Effector memory CD4-positive, alpha-beta T cell (primary cell): ENCODE measurements at regions not wholly inside any gene's neighbourhood (a gene's known extent, or its start where the extent isn't known, plus 50 kb on each side); places are given as distances from the start of the nearest gene placed in this dataset.
A peak's percentile ranks its signal among the peaks of the same experiment; 100 is the strongest.

Experiments
- DNase-seq, 3 donors: peaks; one replicate each; pipeline ENCODE4 v3.0.0-alpha.2; 2020
- H3K27ac ChIP-seq: 2 replicates; pipeline ENCODE4 v1.7.0; 2013; ENCODE audit warnings: mild to moderate bottlenecking, low read length, moderate library complexity; ENCODE audit not compliant: insufficient read depth, poor library complexity, severe bottlenecking
- H3K27me3 ChIP-seq: replicated peaks from 2 replicates; pipeline ENCODE4 v1.7.0; 2013; ENCODE audit warnings: mild to moderate bottlenecking, low read length; ENCODE audit not compliant: insufficient read depth, control insufficient read depth, poor library complexity, severe bottlenecking
- H3K36me3 ChIP-seq: 2 replicates; pipeline ENCODE4 v1.7.0; 2013; ENCODE audit warnings: mild to moderate bottlenecking, low read length, moderate library complexity; ENCODE audit not compliant: control insufficient read depth, insufficient read depth
- H3K4me1 ChIP-seq: 2 replicates; pipeline ENCODE4 v1.7.0; 2013; ENCODE audit warnings: low read length, mild to moderate bottlenecking; ENCODE audit not compliant: control insufficient read depth, insufficient read depth, poor library complexity, severe bottlenecking
- H3K4me3 ChIP-seq: 2 replicates; pipeline ENCODE4 v1.7.0; 2013; ENCODE audit warnings: low read length, low read depth, mild to moderate bottlenecking; ENCODE audit not compliant: insufficient read depth, poor library complexity, severe bottlenecking
- H3K9me3 ChIP-seq: 2 replicates; pipeline ENCODE4 v1.7.0; 2013; ENCODE audit warnings: mild to moderate bottlenecking, low read length, moderate library complexity; ENCODE audit not compliant: control insufficient read depth

DNA sequence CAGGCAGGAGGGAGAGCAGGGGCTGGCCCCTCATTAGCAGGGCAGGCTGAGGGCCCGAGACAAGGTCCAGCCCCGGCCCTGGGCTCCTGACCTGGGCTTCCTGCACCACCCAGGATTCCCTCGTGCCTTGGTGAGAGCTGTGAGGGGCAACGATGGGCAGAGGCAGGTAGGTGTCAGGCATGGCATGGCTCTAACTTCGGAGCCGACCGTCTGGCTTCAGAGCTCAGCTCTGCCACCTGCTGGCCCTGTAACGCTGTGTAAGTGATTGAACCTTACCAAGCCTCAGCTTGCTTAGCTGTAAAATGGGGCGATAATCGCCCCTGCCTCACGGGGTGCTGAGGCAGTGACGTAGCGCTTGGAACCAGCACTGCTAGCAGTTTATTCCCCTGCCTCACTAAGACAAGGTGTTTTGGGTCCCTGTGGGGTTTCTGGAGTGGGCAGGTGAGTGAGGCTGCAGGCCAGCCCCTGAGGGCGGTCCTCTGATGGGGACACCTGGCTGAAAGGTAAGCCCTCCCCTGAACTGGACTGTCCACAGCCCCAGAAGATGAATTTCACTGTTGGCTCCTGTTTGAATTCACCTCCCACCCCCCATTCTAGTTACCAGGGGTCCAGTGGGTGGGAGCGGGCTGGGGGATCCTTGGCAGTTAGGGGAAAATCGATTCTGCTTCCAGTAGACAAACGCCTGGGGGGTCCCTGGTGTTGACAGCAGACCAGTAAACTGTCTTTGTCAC, 184.8 kb upstream of the GSE1 start:
- H3K36me3 ChIP-seq, result no peaks in the 10 kb centered on the region
- H3K4me3 ChIP-seq, result no peak overlapping the region
- H3K9me3 ChIP-seq, result no peaks in the 10 kb centered on the region
- no peaks in the 10 kb centered on the region for H3K27me3 ChIP-seq
- DNase-seq, result peak in 2 of 3 donors; percentile 11 to 18
- no peaks in the 10 kb centered on the region for H3K4me1 ChIP-seq
- H3K27ac ChIP-seq, result no peak overlapping the region

DNA sequence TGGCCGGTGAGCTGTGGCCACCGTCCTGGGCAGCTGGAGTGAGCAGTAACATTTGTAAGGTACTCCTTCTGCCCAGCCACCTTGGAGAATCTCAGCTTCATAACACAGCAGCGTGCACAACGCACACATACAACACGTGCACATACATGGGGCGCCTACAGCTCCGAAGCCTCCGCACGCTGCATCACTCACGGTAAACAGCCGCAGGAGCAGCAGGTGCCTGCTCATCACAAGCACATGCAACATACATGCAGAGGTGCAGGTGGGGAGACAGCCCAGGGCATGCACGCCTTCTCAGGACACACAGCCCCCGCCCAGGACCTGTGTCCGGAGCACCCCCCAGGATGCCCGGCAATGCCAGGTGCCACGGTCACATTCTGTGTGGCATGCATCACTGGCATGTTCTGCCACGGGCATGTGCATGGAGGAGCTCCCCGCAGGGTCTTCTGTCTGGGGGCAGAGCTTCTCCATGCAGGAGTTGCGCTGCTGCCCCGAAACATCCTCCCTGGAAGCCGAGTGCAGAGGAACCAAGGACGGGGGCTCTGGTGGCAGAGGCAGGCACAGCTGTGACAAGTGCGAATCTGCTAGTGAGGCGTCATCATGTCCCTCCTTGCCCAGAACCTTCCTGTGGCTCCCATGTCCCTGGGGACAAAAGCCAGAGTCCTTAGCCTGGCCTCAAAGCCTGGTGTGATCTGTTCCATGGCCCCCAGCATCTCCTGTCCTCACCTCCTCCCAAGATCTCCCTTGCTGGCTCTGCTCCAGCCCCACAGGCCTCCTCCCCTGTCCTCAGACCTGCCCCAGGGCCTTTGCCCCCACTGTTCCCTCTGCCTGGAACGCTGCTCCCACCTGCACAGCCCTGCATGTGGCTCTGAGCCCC, 184.0 kb upstream of the GSE1 start:
- H3K4me1 ChIP-seq, result no peaks in the 10 kb centered on the region
- DNase-seq, result no peak
- no peaks in the 10 kb centered on the region for H3K9me3 ChIP-seq
- no peaks in the 10 kb centered on the region for H3K36me3 ChIP-seq
- no peak overlapping the region for H3K27ac ChIP-seq
- no peak overlapping the region for H3K4me3 ChIP-seq
- H3K27me3 ChIP-seq, result no peaks in the 10 kb centered on the region

DNA sequence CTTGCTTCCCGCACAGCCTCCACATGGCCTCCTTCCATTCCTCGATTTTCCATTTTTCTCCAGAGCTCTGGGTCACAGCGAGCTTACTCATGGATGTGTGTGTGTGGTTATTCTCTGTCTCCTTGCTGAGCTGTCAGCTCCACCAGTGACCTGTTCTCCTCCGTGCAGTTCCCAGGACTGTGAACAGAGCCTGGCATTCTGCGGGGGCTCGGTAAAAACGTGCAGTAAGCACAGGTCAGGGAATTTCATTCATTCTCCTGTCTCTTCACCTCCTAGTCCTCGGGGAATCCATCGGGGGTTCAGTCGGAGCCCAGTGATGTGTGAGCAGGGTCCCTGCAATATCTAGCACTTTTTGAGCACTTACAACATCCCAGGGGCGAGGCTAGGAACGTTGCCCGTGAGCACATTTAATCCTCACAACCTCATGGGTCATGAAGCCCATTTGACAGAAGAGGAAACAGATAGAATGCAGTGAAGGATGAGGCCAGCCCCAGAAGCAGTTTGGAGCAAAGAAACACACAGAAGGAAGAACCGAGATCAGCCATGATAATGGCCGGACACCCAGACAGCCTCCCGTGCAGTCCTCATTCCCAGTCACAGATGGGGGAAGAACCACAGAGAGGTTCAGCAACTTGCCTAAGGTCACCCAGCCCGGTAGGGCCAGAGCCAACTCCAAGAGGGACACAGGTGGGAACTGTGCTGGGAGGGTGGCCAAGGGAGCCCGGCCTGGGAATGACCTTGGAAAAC, 183.2 kb upstream of the GSE1 start:
- DNase-seq, result no peak
- no peaks in the 10 kb centered on the region for H3K36me3 ChIP-seq
- H3K27me3 ChIP-seq, result no peaks in the 10 kb centered on the region
- no peak overlapping the region for H3K4me3 ChIP-seq
- no peak overlapping the region for H3K27ac ChIP-seq
- H3K9me3 ChIP-seq, result no peaks in the 10 kb centered on the region
- H3K4me1 ChIP-seq, result no peaks in the 10 kb centered on the region

DNA sequence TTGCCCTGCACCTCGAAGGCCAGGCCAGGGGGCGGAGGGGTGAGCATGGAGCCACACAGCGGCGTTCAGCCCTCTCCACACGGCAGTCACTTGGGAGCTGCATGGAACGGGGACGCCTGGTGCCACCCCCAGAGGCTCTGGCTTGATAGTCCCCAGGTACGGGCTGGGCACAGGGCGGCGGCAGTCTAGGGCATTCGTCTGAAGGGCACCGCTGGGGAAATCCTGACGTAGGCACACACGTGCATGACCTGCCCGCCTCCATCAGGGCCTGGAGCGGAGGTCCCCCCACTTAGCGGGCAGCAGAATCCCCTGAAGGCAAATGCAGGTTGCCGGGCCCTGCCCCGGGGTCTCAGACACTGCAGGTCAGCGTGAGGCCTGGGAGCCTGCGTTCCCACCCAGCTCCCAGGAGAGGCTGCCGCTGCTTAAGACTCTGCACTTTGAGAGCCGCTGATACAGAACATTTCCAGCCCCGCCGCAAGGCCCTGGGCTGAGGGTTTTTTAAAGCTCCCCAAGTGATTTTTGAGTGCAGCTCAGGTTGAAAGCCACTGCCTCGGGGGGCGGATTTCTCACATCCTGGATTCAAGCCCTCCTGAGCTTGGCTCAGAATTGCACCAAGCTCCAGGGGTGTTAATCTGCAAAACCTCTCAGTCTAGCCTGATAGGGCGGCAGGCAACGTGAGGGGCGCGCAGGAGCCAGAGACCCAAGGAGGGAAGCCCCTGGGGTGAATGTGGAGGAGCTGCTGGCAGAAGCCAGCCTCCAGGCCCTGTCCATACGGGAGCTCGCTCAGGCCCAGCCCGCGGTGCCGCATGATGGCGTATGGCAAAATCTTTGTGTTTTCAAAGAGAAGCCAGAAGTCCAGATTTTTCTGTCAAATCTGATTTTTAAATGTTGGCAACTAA, 182.3 kb upstream of the GSE1 start:
- Histone ChIP-seq H3K27me3 (no peaks in the 10 kb centered on the region), H3K36me3 (no peaks in the 10 kb centered on the region), H3K4me3 (no peak overlapping the region), H3K4me1 (no peaks in the 10 kb centered on the region), H3K9me3 (no peaks in the 10 kb centered on the region), H3K27ac (no peak overlapping the region)
- DNase-seq, result no peak

DNA sequence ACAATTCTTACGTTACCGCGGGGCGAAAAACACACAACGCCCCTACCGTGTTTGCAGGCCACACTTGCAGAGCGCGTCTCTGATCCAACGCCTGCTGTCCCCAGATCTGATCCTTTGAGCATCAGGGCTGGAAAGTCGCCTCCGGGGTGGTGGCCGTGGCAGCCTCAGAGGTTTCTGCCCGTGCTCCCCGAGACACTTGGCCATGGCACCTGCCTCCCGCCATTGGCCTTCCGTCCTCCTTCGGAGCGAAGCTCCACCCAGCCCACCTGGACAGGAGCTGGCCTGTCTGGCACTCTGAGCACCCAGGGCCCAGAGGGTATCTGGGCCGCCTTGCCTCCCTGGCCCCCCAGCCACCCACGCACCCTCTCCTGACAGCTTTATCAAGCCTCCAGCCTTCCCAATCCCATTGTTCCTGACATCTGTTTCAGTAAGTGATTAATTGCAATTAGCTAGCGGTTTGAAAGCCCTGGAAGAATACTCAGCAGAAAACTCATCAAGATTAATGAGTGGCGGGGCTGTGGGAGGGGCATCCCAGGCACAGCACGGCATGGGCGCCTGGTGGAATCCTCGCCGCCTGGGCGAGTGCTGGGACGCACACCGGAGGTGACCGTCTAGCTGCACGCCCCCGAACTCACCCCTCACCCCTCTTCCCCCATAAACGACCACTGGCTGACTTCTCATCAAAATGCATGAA, 181.5 kb upstream of the GSE1 start:
- H3K36me3 ChIP-seq, result no peaks in the 10 kb centered on the region
- H3K27ac ChIP-seq, result no peak overlapping the region
- no peaks in the 10 kb centered on the region for H3K4me1 ChIP-seq
- H3K9me3 ChIP-seq, result no peaks in the 10 kb centered on the region
- H3K27me3 ChIP-seq, result no peaks in the 10 kb centered on the region
- DNase-seq, result no peak
- H3K4me3 ChIP-seq, result no peak overlapping the region

DNA sequence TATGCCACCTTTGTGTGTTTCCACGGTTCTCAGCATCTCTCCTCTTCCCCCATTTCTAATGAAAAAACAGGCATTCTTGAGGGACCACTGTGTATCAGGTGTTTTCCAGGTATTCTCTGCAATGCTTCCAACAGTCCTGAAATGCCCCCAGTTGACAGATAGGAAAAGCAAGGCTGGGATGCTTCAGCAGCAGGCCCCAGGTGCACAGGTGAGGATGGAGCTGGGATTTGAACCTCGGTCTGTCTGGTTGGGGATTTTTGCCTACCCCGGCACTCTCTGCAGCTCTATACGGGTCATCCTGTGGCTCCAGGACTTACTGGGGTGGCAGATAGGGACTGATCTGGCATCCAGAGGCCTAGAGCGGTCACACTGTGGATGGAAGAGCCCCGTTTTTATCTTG, 180.5 kb upstream of the GSE1 start:
- Histone ChIP-seq H3K27me3 (no peaks in the 10 kb centered on the region), H3K9me3 (no peaks in the 10 kb centered on the region), H3K27ac (no peak overlapping the region), H3K4me3 (no peak overlapping the region), H3K36me3 (no peaks in the 10 kb centered on the region), H3K4me1 (no peaks in the 10 kb centered on the region)
- DNase-seq, result no peak

DNA sequence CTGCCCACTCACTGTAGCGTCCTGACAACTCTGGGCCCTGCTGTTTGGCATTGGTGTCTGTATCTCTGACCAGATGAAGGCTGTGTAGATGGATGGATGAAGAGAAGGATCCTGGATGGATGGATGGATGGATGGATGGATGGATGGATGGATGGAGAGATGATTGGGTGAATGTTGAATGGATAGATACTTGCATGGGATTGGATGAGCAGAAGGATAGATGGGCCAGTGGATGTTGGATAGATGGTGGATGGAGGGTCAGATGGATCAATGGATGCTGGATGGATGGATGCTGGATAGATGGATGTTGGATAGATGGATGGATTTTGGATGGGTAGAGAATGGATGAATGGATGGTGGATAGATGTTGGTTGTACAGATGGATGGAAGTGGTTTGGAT, 179.6 kb upstream of the GSE1 start:
- Histone ChIP-seq H3K4me1 (no peaks in the 10 kb centered on the region), H3K27ac (no peak overlapping the region), H3K9me3 (no peaks in the 10 kb centered on the region), H3K27me3 (no peaks in the 10 kb centered on the region), H3K36me3 (no peaks in the 10 kb centered on the region), H3K4me3 (no peak overlapping the region)
- no peak for DNase-seq

DNA sequence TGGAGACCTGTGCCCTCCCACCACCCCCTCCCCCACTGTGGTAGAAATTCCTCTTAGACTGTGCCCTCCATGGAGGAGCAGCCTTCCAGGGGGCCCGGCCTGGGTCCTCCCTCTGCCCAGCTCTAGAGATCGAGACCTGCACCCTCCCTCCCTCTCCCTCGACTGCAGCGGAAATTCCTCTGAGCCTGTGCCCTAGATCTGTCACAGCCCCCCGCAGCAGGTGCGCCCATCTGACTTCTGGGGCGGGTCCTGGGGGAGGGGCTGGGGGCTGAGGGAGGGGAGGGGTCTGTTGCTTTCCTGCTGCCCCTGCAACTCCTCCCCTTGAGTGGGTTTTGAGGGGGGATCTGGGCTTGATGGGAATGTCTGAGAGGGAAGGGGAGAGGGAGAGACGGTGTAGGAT, 177.8 kb upstream of the GSE1 start:
- DNase-seq, result no peak
- H3K27ac ChIP-seq, result no peak overlapping the region
- no peak overlapping the region for H3K4me3 ChIP-seq

DNA sequence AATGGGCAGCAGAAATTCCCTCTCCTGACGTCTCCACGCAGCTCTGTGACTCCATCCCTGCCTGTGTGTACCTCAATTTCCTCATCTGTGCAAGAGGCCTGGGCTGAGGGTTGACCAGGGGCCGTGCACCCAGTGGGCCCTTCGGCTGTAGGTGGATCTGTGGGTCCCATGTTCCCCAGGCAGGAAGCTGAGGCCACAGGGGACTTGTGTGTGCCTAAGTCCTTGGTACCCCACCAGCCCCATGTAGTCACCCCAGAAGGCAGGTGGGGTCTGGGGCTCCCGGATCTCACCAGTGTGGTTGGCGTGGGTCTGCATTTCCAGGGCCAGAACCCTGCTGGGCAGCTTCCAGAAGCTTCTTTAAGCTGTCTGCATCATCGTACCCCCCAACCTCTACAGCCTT, 177.4 kb upstream of the GSE1 start:
- Histone ChIP-seq H3K4me3 (no peak overlapping the region), H3K27ac (no peak overlapping the region)

More for the DNA sequence above, 177.8 kb upstream of the GSE1 start:
- no peaks in the 10 kb centered on the region for H3K9me3 ChIP-seq
- H3K36me3 ChIP-seq, result no peaks in the 10 kb centered on the region
- no peaks in the 10 kb centered on the region for H3K4me1 ChIP-seq
- H3K27me3 ChIP-seq, result no peaks in the 10 kb centered on the region

More for the DNA sequence above, 177.4 kb upstream of the GSE1 start:
- H3K36me3 ChIP-seq, result no peaks in the 10 kb centered on the region
- no peaks in the 10 kb centered on the region for H3K27me3 ChIP-seq
- H3K4me1 ChIP-seq, result no peaks in the 10 kb centered on the region
- DNase-seq, result no peak
- H3K9me3 ChIP-seq, result no peaks in the 10 kb centered on the region
